22Rv1 (cell line): ENCODE measurements at regions not wholly inside any gene's neighbourhood (a gene's known extent, or its start where the extent isn't known, plus 50 kb on each side); places are given as distances from the start of the nearest gene placed in this dataset.

Experiments used
- H3K27ac ChIP-seq: fragments of 450-650 bp; 2 replicates; pipeline ENCODE4 v1.5.1; 2017
- ZFX ChIP-seq: fragments of 450-650 bp; IDR thresholded peaks from 2 replicates; pipeline ENCODE4 v1.6.1; 2017; ENCODE audit warnings: antibody characterized with exemption, borderline replicate concordance
- TF ChIP-seq, protein P1 (sequence below): fragments of 450-650 bp; IDR thresholded peaks from 2 replicates; pipeline ENCODE4 v1.5.1; 2017; ENCODE audit warnings: mild to moderate bottlenecking

DNA sequence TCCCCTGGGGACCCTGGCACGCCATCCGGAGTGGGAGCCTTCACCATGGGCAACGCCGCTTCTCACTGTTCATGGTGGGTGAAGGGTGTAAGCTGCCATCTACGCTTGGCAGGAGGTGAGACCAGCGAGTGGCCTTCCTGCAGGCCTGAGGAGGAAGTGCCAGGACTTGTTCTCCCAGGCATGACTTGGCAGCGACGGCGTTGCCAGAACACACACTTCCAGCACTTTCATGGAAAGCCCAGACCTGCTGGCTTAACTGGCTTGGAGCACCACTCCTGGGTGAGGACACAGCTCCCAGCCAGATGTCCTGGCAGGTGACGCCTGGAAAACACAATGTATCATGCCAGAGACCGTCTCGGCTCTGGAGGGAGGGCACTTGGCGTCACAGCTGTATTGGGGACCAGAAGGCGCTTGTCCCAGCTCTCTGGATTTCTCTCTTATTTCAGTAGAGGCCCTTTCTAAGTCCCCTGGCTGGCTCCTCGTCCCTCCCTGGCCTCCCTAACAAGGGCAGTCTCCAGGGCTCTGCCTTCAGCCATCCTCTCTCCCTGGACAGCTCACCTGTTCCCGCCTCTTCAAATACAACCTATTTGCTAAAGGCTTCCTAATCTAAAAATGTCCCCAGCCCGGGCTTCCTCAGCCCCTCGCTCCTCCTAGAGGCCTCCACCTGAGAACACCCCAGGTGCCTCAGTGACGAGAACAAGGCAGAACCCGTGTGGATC is 188.3 kb downstream of the OLFM1 start:
- TF ChIP-seq, protein P1, sequence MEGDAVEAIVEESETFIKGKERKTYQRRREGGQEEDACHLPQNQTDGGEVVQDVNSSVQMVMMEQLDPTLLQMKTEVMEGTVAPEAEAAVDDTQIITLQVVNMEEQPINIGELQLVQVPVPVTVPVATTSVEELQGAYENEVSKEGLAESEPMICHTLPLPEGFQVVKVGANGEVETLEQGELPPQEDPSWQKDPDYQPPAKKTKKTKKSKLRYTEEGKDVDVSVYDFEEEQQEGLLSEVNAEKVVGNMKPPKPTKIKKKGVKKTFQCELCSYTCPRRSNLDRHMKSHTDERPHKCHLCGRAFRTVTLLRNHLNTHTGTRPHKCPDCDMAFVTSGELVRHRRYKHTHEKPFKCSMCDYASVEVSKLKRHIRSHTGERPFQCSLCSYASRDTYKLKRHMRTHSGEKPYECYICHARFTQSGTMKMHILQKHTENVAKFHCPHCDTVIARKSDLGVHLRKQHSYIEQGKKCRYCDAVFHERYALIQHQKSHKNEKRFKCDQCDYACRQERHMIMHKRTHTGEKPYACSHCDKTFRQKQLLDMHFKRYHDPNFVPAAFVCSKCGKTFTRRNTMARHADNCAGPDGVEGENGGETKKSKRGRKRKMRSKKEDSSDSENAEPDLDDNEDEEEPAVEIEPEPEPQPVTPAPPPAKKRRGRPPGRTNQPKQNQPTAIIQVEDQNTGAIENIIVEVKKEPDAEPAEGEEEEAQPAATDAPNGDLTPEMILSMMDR: no peak
- no peak for TF ChIP-seq ZFX
- H3K27ac ChIP-seq: no peak overlapping the region

DNA sequence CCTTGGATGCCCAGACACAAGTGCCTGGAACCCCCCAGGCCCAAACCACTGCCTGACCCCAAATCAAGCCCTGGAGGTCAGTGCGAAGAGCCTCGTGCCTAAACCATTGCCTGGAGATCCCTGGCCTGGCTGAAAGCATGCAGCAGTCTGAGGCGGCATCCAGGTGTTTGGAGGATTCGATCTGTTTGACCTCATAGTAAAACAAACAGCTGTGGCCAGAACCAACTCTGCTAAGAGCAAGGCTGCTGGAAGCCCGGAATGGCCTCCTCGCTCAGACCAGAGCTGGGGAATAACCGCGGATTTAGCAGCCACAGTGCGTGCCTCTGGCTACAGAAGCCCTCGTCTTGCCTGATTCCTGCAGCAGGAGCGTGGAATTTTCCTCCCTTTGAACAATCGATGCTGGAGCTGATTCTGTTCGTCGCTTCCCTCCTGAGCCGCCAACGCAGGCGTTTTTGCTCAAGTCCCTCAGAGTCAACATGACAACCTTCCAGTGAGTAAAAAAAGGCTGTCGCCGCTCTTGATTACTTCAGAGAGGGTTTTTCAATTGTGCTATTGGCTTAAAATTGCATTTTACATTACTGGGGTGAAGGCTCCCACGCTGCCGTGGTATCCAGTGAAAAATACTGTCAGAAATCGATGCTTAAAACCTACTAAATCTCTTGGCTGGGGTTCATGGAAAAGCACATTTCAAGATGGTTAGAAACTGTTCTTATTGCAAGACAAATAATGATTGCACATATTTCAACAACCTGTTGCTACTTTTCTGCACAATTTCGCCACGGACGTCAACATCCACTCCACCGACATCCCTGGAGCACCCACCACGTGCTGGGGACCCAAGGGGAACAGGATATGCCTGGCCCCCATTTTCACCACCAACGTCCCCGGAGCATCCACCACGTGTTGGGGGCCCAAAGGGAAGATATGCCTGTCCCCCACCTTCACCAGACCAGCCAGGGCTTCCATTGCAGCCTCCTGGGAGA is 190.0 kb downstream of the OLFM1 start:
- H3K27ac ChIP-seq: no peak overlapping the region
- TF ChIP-seq, protein P1: no peak
- no peak for TF ChIP-seq ZFX

DNA sequence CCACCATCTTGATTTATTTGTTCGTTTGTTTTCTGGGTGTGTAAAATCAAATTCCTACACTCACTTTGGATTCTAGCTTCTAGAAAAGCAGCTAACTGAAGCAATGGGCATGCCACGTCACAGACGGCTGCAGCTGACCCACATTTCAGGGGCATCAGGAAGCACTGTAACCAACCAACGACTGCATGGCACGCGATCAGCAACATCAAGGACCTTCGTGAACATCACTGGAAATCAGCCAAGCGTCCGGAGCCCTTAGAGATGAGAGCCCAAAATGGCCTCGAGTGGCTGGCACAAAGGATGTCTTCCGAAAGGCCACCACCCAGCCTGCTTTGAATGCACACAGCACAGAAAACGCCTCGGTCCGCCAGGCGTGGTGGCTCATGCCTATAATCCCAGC is 191.1 kb downstream of the OLFM1 start:
- no peak for TF ChIP-seq ZFX
- TF ChIP-seq, protein P1: no peak

DNA sequence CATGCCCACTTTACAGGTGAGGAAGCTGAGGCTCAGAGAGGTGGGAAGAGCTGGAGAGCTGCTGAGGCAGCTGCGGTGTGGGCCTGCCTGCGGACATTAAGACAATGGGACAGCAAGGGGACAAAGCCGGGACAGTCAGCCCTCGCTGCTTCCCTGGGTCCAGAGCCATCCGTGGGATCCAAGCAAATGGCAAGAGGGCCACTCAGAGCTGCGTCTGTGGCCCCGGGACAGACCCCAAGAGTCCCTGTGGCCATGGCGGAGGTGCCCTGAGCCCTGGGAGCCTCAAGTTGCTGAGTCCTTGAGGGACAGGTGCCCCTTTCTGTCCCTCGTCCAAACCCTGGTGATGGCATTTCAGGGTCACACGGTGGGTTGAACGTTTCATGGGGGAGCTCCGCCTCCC is 191.9 kb downstream of the OLFM1 start:
- TF ChIP-seq, protein P1: no peak
- TF ChIP-seq ZFX: no peak
- no peak overlapping the region for H3K27ac ChIP-seq

More for the DNA sequence above, 191.1 kb downstream of the OLFM1 start:
- no peak overlapping the region for H3K27ac ChIP-seq

DNA sequence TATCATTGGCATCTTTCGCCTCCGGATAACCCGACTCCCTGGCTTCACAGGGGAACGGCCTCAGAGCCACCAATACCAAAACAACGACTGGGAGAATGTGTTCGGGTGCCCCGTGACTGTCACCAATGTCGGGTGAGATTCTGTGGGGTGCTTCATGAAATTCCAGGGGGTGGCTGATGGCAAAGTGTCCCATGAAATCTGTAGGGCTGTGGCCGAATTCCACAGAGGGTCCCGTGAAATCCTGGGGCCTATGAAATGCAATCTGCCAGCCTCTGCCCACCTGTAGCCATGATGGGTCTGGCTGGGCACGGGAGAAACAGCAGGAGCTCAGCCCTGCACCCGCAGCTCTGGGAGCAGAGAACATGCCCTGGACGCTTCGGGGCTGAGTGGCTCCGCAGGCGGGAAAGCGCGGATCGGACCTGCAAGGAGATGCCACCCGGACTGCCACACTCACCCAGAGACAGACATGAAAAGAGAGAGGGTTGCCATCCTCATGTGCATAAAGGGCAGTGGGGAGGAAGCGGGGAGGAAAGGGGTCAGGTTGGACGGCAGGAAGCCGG is 192.4 kb downstream of the OLFM1 start:
- no peak overlapping the region for H3K27ac ChIP-seq
- no peak for TF ChIP-seq ZFX
- TF ChIP-seq, protein P1: no peak

DNA sequence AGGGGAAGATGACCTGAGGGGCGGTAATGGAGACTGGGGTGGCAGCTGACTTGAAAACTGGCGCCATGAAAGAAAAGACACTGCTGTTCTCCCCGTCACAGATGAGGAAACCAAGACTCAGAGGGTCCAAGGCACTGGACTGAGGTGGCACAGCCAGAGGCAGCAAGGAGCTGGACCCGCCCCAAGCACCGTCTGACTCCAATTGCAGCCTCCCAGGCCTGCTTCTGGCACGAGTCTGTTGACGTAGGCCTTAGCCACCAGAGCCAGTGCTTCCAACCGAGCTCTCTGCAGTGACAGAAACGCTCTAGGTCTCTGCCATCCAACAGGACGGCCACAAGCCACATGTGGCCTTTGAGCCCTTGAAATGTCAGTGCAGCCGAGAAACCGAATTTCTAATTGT is 193.2 kb downstream of the OLFM1 start:
- H3K27ac ChIP-seq: no peak overlapping the region
- TF ChIP-seq, protein P1: no peak

DNA sequence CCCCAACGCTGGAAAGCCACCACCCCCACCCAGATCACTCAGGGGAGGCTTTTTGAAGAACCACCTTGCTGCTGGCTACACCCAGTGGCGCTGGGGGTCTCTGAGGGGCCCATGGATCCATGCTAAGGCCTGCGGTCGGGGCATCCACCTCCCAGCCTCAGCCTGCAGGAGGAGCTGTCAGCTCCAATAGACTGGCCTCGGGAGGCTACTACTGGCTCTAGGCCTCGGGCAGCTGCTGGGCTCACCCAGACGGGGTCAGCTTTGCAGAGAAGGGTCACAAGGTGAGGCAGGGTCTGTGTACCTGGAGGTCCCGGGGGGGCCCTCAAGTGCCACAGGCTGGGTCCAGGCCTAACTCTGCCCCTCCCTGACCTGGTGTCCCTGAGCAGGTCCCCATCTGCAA is 193.7 kb downstream of the OLFM1 start:
- no peak overlapping the region for H3K27ac ChIP-seq
- no peak for TF ChIP-seq ZFX
- TF ChIP-seq, protein P1: no peak
